AG09309 (cell line): ENCODE measurements at regions not wholly inside any gene's neighbourhood (a gene's known extent, or its start where the extent isn't known, plus 50 kb on each side); places are given as distances from the start of the nearest gene placed in this dataset.

Experiments
- DNase-seq: peaks from one replicate; pipeline ENCODE4 v3.0.0-alpha.2; 2010; ENCODE audit warnings: low read depth
- H3K4me3 ChIP-seq: 2 replicates; pipeline ENCODE4 v1.5.1; 2011; ENCODE audit warnings: mild to moderate bottlenecking, low read depth, low read length, moderate library complexity; ENCODE audit not compliant: control insufficient read depth
- CTCF ChIP-seq: IDR thresholded peaks from 2 replicates; pipeline ENCODE4 v1.5.1; 2011; ENCODE audit warnings: mild to moderate bottlenecking, low read depth, low read length, inconsistent platforms; ENCODE audit not compliant: insufficient read depth, control insufficient read depth; ENCODE audit errors: missing control alignments

GRCh38 chr7:82631998-82632397 lies 188.4 kb upstream of the CACNA2D1 start:
- no peak for DNase-seq
- no peak for TF ChIP-seq CTCF
- H3K4me3 ChIP-seq: no peak overlapping the region

- no peak overlapping the region for H3K4me3 ChIP-seq
- no peak for DNase-seq
- TF ChIP-seq CTCF: no peak
Observed at GRCh38 chr7:82629583-82629982, 186.0 kb upstream of the CACNA2D1 start.

GRCh38 chr7:82625377-82625776 lies 181.8 kb upstream of the CACNA2D1 start:
- H3K4me3 ChIP-seq: no peak overlapping the region
- DNase-seq: no peak
- no peak for TF ChIP-seq CTCF

DNA sequence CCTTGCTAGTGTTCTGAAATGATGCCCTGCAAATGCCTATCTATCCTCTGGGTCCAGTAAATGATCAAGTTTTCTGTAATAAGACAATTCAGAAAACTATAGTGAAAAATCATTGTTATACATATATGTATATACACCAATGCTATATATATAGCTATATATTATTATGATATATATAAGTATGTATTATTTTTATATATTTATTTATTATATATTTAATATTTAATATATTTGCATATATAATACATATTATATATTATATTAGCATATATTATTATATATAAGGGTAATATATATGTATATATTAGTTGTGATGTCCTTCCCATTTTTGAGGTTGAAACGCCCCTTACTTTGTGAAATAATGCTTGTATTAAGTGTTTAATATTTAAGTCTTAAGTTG lies 181.4 kb upstream of the CACNA2D1 start:
- TF ChIP-seq CTCF: no peak
- no peak for DNase-seq
- no peak overlapping the region for H3K4me3 ChIP-seq

DNA sequence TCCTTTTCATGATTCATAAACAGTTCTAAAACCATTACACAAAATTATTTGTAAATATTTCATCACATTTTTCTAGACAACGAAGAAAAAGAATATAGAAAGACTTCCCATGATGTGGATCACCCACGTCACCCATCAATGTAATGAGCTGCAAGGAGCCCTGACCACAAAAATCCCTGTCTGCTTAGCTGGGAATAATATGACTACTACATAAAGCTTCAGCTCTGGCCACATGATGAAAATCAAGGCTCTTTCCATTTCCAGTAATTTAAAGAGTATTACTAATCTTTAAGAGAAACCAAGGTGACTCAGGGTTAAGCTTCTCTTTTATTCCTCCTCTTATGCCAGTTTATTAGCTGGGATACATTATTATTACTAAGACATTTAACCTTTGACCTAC lies 180.8 kb upstream of the CACNA2D1 start:
- DNase-seq: peak; percentile 86
- no peak for TF ChIP-seq CTCF
- H3K4me3 ChIP-seq: no peak overlapping the region

DNA sequence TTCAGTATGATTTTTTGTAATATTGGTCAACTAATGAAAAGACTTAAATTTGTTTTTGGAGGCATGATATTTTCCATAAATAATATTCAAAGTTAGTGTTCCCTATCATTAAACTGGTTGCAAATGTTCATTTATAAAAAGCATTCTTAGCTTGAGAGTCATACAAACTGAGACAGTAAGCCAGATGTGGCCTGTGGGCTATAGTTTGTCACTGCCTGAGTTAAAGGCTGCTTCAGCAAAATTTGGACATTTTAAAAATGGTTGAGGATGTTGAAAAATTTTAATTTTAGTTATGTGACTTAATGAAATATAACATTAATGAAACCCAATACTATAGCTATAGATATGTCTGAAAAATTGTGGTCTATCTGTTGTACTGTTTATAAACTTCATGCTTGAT lies 180.2 kb upstream of the CACNA2D1 start:
- no peak for TF ChIP-seq CTCF
- DNase-seq: no peak
- no peak overlapping the region for H3K4me3 ChIP-seq

DNA sequence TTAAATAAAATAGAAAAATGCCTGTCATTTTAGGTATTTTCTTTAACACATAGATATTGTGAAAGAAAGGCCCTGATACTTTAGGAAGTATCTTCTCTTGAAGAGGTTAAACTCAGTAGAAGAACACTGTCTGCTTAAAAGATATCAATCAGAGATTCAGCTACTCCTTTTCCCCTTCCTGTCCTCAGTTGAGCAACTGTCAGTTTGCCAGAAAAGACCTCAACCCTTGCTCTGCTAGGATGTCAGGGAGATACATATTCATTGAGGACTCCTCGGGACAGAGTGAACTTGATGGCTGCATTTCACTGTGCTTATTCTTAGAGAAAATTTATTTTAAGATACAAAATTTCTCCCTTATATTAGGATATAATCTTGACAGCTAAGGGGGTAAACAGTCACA lies 173.6 kb upstream of the CACNA2D1 start:
- TF ChIP-seq CTCF: no peak

More for the DNA sequence above, 173.6 kb upstream of the CACNA2D1 start:
- DNase-seq: no peak
- no peak overlapping the region for H3K4me3 ChIP-seq
